Peyer's patch (tissue), 4 donors: ENCODE measurements at regions not wholly inside any gene's neighbourhood (a gene's known extent, or its start where the extent isn't known, plus 50 kb on each side); places are given as distances from the start of the nearest gene placed in this dataset.

Source experiments
- DNase-seq, 3 donors: peaks; one replicate each; pipeline ENCODE4 v3.0.0-alpha.2; 2017 to 2019
- H3K27ac ChIP-seq, 4 donors: fragments of 200-600 bp; sonication (generic); one replicate each; pipeline ENCODE4 v1.5.1; 2016 to 2019
- H3K27me3 ChIP-seq, 2 donors: fragments of 200-600 bp; sonication (generic); one replicate each; pipeline ENCODE4 v1.5.1; 2019
- H3K36me3 ChIP-seq, 3 donors: fragments of 200-600 bp; sonication (generic); one replicate each; pipeline ENCODE4 v1.5.1; 2016 to 2019
- H3K4me1 ChIP-seq, 4 donors: fragments of 200-600 bp; sonication (generic); one replicate each; pipeline ENCODE4 v1.5.1; 2016 to 2019
- H3K4me3 ChIP-seq, 4 donors: fragments of 200-600 bp; sonication (generic); 1 replicate in 3 of 4; 2 replicates in 1 of 4; pipeline ENCODE4 v1.5.1; 2016 to 2019; ENCODE audit warnings: mild to moderate bottlenecking in 1 of 4
- H3K9me3 ChIP-seq, 4 donors: fragments of 200-600 bp; sonication (generic); one replicate each; pipeline ENCODE4 v1.5.1; 2016 to 2019; ENCODE audit warnings: mild to moderate bottlenecking in 1 of 4
- CTCF ChIP-seq, 6 experiments: fragments of 450-650 bp in 4 of 6; fragments of 200-600 bp in 2 of 6; sonication (generic) in 1 of 6; IDR thresholded peaks; one replicate each; pipeline ENCODE4 v1.5.1; 2017 to 2019; ENCODE audit warnings: antibody characterized with exemption in 6 of 6, mild to moderate bottlenecking in 3 of 6, moderate library complexity in 1 of 6
- POLR2A ChIP-seq, 2 donors: fragments of 450-650 bp; IDR thresholded peaks; one replicate each; pipeline ENCODE4 v1.5.1; 2017; ENCODE audit warnings: antibody characterized with exemption in 2 of 2, mild to moderate bottlenecking in 2 of 2, moderate library complexity in 2 of 2

- Histone ChIP-seq H3K27ac (no peak overlapping the region), H3K4me1 (no peaks in the 10 kb centered on the region), H3K4me3 (no peak overlapping the region), H3K27me3 (no peaks in the 10 kb centered on the region), H3K9me3 (no peaks in the 10 kb centered on the region), H3K36me3 (no peaks in the 10 kb centered on the region)
- TF ChIP-seq CTCF (IDR thresholded peaks at IDR 0.05) (no peak), POLR2A (IDR thresholded peaks at IDR 0.05) (no peak)
- no peak for DNase-seq
These were observed 259.2 kb upstream of the SLITRK3 start for GRCh38 chr3:165455360-165455759.

GRCh38 chr3:165451371-165452070 lies 255.3 kb upstream of the SLITRK3 start:
- no peak for TF ChIP-seq CTCF (IDR thresholded peaks at IDR 0.05)
- TF ChIP-seq POLR2A (IDR thresholded peaks at IDR 0.05), result no peak
- no peak for DNase-seq
- H3K9me3 ChIP-seq, result no peaks in the 10 kb centered on the region
- no peak overlapping the region for H3K4me3 ChIP-seq
- no peaks in the 10 kb centered on the region for H3K36me3 ChIP-seq
- no peaks in the 10 kb centered on the region for H3K4me1 ChIP-seq
- no peaks in the 10 kb centered on the region for H3K27me3 ChIP-seq
- no peak overlapping the region for H3K27ac ChIP-seq

- no peak for DNase-seq
These were observed 250.4 kb upstream of the SLITRK3 start for GRCh38 chr3:165446555-165446954.

GRCh38 chr3:165444745-165445144 lies 248.6 kb upstream of the SLITRK3 start:
- Histone ChIP-seq H3K9me3 (no peaks in the 10 kb centered on the region), H3K27ac (no peak overlapping the region), H3K27me3 (no peaks in the 10 kb centered on the region), H3K4me1 (no peaks in the 10 kb centered on the region), H3K36me3 (no peaks in the 10 kb centered on the region), H3K4me3 (no peak overlapping the region)
- no peak for DNase-seq
- TF ChIP-seq CTCF (IDR thresholded peaks at IDR 0.05) (no peak), POLR2A (IDR thresholded peaks at IDR 0.05) (no peak)

More at GRCh38 chr3:165446555-165446954, 250.4 kb upstream of the SLITRK3 start:
- Histone ChIP-seq H3K36me3 (no peaks in the 10 kb centered on the region), H3K4me1 (no peaks in the 10 kb centered on the region), H3K27me3 (no peaks in the 10 kb centered on the region), H3K27ac (no peak overlapping the region), H3K4me3 (no peak overlapping the region), H3K9me3 (no peaks in the 10 kb centered on the region)
- no peak for TF ChIP-seq POLR2A (IDR thresholded peaks at IDR 0.05)
- TF ChIP-seq CTCF (IDR thresholded peaks at IDR 0.05), result no peak

- no peaks in the 10 kb centered on the region for H3K9me3 ChIP-seq
- no peaks in the 10 kb centered on the region for H3K4me1 ChIP-seq
- H3K27me3 ChIP-seq, result no peaks in the 10 kb centered on the region
- no peaks in the 10 kb centered on the region for H3K36me3 ChIP-seq
- no peak overlapping the region for H3K4me3 ChIP-seq
- TF ChIP-seq CTCF (IDR thresholded peaks at IDR 0.05) (no peak), POLR2A (IDR thresholded peaks at IDR 0.05) (no peak)
- no peak for DNase-seq
- no peak overlapping the region for H3K27ac ChIP-seq
These were observed 247.5 kb upstream of the SLITRK3 start for GRCh38 chr3:165443664-165444063.

GRCh38 chr3:165442061-165442460 lies 245.9 kb upstream of the SLITRK3 start:
- no peaks in the 10 kb centered on the region for H3K27me3 ChIP-seq
- no peak overlapping the region for H3K27ac ChIP-seq
- TF ChIP-seq CTCF (IDR thresholded peaks at IDR 0.05), result no peak
- TF ChIP-seq POLR2A (IDR thresholded peaks at IDR 0.05), result no peak
- no peaks in the 10 kb centered on the region for H3K36me3 ChIP-seq
- DNase-seq, result no peak
- H3K4me1 ChIP-seq, result no peaks in the 10 kb centered on the region
- no peaks in the 10 kb centered on the region for H3K9me3 ChIP-seq
- no peak overlapping the region for H3K4me3 ChIP-seq
